ENCODE measurements at regions not wholly inside any gene's neighbourhood (a gene's known extent, or its start where the extent isn't known, plus 50 kb on each side); places are given as distances from the start of the nearest gene placed in this dataset.

DNA sequence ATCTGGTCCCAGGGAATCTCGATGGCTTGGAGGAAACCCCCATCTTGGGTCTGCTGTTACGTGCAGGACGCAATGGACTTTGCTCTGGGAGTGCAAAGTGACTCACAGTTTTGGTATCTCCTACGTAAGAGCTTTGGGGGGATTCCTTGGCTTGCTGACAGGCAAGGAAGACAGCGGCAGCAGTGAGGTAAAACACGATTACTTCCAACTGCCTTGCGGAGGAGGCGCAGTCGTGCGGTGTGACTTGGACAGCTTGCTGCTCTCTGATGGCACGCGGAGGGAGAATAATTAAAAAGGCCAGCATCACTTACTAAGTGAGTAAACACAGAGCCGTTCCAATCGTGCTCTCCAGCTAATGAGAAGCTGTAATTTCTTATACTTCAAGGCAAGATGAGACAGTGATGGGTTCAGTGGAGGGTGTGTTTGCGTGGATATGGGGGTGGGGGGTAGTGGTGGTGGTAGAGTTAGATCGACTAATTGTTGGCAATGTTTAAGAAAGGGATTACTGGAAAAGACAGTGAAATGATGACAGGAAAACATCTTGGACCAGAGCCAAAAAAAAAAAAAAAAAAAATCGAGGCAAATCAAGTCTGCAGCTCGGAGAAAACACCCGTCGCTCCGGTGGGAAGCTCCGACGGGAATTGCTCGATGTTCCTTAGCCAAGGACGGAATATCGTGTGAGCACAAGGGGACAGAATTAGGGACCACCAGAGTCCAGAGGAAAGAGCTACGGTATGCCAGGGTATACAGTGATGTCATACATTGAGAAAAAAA is 184.8 kb upstream of the ZFHX3 start:
- no peak for DNase-seq

DNA sequence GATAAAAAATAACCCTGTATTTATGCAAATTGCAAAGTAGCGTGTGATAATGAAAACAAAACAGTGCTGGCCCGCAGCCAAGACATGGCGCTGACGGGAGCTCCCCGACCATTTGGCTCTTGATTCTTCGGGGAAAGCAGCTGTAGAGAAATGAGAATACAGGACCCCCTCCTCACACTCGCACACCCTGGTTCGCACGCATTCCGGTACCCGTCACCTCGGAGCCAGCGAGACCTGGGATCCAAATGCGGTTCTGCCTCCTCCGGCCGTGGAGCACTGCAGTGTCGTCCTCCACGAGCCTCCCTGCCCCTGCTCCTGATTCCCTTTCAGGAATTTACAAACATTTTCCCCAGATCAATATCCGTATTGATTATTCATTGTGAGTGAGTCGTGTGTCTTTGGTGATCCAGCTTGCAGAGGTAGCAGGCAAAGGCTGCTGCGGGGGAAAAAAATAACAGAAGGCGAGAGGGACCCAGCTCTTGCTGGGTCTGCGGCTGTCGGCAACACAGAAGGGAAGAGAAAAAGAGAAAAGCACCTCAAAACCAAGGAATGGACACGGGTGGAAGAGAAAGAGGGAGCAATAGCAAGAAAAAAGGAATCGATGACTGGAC is 184.1 kb upstream of the ZFHX3 start:
- DNase-seq: no peak

DNA sequence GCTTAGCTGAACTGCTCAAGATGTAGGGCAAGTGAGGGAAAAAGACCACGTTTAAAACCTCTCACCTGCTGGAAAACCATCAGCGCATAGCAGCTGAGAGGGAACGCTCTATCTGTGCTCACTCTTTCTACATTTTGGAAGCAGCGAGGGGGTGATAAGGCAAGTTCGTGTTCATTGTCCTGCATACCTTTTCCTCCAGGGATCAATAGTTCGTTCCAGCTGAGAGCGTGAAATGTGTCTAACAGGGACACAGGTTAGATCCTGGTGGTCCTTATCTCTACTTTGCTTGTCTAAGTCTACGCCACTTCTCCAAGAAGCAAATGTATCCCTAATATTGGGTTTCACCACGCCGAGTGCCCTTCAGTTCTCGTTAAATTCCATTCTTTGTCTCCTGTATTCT is 183.5 kb upstream of the ZFHX3 start:
- no peak for DNase-seq

DNA sequence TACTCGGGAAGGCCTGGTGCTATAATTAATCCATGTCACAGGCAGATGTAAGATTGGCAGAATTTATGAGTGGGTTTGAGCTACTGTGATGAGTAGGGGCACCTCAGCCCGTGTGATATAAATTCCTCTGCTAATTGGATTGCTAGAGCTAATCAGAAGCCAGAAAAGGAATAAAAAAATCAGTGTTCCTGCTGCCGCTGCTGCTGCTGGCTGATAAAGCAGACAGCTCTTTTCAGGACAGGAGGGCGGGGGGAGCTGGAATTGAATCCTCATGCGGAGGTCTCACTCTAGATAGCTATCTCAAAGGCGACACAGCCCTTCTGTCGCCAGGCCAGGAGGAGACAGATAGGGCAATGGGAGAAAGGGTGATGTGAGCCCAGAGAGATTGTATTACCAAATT is 182.7 kb upstream of the ZFHX3 start:
- DNase-seq: no peak

DNA sequence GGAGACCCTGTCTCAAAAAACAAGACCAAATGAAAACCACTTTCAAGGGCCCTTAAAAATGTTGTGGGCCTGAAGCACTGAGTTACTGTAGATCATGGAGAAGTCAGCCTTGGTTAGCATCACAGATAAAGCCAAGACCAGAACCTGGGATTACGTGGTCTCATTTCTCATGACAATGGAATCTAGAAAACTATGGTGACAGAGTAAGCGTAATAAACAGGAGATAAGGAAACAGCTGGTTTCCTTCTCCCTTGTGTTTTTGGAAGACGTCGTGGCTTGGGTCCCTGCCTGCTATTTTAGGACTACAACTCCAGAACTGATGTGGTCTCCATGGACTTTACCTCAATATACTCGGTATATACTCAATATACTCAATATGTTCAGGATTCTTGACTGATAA is 180.7 kb upstream of the ZFHX3 start:
- DNase-seq: no peak

DNA sequence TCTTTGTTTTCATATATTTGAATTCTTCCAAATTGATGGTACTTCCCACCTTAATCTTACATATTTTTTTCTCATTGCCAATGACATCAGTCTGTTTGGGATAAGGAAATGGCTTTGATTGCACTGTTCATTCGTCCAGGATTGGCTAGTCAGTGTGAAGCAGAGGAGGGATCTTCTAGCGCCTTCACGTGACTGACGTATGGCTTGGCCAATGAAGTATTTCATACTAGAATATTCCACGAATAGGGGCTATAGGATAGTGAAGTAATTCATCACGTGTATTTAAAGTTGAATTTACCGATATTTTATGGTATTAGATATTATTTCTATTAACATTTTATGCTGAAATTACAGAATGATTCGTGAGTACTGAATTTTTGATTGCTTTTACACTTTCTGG is 178.7 kb upstream of the ZFHX3 start:
- DNase-seq: no peak

DNA sequence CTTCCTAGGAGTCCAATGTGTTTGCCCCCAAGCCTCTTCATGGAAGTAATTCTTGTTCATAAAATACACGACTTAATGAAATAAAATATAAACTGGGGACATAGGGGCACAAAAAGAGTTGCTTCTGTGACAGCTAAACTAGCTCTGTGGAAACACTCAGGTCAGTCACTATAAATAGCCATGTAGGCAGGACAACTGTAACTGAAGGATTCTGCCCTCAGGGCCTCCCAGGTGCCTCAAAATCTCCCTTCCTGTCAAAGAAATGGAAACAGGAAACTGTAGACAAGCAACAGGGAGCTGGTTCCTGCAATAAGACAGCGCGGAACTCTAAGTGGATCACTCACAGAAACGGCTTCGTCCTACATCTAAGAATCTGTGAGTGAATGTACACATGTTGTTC is 178.1 kb upstream of the ZFHX3 start:
- no peak for DNase-seq

DNA sequence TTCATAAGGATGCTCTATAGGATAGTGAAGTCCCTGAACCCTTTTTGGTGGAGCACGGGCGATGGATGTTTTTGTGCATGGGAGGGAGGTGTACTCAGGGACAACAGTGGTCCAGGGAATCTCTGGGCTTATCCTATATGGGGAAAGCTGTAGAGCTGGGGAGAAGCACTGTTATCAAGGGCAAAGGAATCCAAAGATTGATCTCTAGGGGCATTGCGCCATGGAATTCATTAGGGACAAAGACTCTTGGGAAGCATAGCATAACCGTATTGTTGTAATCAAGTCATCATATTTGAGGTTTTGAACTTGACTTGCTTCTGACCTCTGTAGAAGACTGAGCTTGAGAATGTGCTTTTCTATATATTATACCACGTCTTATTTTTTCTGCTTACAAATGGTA is 172.9 kb upstream of the ZFHX3 start:
- DNase-seq: no peak

DNA sequence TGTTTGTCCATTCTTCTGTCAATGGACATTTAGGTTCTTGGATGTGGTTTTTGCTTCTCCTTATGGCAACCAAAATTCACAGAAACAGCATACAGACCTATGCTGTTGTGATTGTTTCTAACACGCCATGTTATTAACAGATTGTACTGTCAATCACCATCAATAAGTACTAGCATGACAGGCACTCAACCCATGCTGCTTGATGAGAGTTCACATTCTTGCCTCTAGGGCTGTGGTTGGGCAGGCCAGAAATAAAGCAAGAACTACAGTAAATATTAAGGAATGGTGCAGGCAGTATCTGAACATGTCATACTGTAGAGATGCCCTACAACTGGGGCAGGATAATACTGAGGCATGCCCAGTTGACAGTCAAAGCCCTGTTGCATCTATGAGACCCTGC is 171.2 kb upstream of the ZFHX3 start:
- DNase-seq: no peak

DNA sequence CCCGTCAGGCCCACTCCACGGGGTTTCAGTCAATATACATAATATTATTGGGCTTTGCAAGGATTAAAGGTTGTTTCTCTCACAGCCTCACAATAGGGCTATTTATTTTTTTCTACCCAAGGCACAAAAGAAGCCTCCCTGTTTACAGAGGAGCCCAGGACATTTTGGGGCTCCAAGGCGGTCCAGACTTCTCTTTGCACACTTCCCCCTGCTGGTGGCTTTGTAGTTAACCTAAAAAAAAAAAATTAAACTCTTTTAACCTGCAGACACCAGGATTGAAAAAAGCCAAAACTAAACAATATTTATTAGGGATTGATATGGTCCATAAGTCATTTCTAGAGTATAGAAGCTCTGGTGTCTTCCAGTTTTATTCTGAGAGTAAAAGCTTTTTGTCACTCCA is 169.7 kb upstream of the ZFHX3 start:
- DNase-seq: no peak

DNA sequence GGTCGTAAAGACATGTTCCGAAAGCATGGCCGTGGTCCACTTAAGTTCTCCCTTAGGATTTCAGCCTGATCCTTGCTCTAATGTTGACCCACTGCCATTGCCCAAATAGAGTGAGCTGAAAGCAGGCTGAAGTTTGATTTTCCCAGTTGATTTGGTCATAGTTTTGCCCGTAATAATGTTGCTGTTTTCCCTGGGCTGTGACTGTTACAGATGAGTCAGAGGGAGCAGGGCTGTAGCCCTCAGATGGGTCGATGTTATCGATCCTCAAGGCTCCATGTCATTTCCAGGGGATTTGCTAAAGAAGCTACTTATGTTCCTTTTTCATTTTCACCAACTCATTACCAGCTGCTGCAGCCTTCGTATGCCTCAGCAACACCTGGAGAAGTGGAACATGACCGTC is 169.0 kb upstream of the ZFHX3 start:
- DNase-seq: no peak

DNA sequence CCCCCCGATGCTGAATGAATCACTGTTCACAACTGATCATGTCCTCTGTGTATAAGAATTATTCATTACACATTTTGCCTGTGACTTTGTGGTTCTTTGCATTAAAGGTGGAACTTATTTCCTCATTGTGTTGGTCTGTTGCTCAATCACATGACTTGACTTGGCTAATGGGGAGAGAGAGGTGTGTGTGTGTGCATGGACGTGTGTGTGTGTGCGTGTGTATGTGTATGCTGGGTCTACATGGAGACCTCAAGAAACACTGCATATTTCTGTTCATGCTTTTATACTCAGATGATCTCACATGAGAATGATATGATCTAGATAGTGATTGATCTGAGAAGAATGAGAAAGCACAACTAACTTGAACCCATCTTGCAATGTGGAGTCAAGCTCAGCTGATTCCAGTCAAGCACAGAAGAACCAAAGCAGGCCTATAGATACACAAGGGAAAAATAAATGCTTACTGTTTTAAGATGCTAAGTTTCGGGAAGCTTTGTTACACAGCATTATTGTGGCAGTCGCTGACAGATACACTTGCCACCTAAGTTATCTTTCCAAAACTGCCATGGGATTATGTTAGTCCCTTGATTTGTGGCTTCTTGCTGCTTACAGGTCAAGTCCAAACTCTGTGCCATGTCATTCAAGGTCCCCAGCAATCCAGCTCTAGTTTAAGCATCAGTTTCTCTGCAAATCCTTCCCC is 167.9 kb upstream of the ZFHX3 start:
- no peak for DNase-seq

DNA sequence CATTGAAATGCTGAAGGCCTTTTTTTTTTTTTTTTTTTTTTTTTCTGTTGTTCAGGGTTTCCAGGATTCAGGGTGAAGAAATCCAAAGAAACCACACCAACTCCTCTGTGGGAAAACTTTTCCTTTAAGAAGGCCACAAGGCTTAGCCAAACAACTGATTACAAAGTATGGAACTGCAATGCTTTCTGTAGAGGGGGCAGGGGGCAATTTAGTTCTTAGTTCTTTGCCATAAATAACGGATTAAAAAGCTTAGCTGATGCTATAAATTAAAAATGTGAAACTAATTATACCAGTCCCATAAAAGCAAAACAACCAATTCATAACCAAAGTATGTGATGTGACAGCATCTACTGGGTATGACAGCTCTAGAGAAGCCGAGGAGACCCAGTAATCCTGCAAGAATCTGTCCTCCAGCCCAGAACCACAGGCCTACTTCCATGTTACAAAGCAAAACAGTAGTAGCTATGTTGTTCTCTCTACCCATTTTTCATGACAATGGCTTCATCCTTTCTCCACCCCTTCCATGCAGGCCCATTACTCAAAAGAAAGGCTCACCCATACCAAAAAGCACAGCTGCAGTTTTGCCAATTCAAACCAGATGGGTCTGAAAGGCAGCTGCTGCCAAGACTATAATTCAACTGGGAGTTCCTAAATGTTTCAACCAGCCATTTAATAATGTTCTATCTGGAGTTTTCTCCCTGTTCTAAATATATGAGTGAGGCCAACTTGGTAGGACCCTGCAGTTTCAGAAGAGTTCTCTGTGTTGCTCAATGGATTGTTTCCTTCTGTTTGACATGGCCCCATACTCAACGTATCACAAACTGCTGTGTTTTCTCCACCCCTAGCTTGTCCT is 167.1 kb upstream of the ZFHX3 start:
- no peak for DNase-seq

DNA sequence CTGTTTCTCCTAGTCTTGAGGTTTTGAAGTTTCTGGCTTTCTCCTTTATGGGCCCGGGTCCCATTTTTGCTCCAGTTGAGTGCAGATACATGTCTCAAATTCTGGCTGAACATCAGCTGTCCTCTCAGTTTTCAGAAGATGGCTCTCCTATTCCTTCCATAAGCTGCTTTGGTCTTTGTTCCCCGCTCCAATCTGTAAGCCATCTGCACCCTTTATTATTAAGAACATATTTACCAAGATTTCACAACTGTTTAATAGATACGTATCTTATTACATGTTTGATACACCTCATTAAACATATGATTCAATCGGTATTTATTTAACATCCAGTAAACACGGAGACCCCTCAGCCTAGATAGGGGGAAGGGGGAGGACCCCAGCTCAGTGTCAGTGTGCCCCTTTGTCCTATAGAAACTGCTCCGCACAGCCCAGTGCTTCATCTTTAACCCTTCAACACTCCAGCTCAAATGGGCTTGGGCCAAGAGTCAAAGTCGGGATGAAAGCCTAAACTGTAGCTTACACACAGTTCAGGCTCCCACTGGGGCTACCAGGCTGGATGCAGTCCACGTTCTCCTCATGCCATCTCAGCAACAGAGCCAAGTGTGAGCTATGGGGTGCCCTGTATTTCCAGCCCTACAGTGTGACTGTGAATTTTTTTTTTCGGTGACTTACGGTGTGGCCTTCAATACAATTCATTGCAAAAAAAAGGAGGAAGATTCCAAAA is 166.0 kb upstream of the ZFHX3 start:
- DNase-seq: no peak

DNA sequence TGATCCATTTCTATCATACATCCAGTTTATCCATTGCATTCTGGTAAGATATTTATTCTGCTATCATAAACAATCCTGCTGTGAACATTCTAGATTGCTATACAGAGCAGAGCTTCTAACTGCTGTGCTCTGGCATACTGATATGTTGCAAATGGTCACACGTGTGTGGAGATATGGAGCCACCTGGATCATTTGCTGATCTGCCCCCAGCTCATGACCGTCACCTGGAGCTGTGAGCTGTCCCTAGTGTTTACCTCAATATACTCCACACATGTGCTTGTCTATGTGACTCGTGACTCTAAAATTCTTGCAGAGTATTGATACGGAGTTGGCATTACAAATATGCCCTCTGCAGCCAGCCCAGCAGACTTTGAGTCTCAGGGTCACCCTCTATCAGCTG is 164.5 kb upstream of the ZFHX3 start:
- no peak for DNase-seq

DNA sequence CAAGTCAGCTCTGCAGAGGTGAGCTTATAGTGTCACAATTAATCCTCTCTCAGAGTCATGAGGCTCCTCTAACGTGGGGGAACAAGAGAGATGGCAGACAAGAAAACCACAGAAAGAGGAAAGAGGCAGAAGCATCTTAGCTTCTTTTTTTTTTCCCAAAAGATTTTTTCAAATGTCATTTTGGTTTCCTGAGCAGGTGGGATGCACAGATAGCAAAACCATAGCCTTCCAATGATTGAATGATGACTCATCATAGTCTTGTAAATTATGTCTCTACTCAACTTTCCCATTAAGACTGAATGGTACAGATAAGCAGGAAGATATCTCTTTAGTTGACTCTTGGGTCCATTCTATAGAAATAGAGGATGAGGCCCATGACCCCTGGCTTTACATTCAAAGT is 162.8 kb upstream of the ZFHX3 start:
- DNase-seq: no peak

DNA sequence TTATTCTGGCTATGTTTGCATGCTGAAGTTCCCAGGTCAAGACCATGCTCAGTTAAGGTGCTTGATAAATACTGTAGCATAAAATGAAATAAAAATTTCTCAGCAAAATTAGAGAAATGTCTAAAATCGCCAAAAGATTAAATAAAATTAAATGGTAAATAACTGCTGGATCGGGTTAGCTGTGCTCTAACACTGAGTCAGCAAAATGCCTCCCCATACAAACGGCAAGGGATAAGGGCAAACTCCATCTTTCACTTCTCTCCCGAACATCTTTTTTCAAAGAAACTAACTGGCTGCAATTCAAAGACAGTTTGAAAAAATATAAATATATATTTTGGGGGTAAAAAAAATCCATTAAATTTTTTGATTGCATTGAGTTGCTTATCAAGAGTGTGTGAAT is 162.2 kb upstream of the ZFHX3 start:
- DNase-seq: no peak

DNA sequence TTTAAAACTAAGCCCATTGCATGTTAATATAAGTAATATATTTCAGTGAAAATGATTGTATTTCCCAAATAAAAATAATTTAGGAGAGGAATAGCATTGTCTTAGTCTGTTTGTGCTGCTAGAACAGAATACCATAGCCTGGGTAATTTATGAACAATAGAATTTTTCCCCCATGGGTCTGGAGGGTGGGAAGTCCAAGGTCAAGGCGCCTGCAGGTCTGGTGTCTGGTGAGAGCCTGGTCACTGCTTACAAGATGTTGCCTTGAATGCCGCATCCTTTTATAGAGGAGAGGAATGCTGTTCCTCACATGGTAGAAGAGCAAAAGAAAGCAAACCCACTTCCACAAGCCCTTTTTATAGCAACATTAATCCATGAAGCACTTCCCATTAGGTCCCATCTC is 161.3 kb upstream of the ZFHX3 start:
- DNase-seq: no peak

DNA sequence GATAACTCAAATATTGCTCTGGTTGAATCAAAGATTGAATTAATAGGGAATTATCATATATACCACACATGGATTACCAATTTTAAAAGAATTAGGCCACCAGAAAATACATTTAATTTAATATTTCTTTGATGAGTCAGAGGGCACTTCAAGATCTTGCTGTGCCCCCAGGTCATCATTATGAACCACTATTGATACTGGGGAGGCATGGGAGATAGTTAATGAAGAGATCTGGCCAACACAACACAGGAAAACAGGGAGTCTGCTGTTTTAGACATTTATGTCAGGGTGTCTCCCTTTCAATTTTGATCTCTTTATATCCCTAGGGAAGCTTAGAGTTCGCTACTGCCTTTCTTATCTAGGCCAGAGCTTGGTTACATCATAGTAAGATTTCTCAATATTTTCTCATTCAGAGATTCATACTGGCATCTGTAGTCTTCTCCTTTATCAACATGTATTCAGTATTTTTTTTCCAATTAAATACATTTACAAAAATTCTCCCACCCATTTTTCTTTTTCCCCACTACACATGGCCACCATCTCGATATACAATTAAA is 158.3 kb upstream of the ZFHX3 start:
- no peak for DNase-seq

DNA sequence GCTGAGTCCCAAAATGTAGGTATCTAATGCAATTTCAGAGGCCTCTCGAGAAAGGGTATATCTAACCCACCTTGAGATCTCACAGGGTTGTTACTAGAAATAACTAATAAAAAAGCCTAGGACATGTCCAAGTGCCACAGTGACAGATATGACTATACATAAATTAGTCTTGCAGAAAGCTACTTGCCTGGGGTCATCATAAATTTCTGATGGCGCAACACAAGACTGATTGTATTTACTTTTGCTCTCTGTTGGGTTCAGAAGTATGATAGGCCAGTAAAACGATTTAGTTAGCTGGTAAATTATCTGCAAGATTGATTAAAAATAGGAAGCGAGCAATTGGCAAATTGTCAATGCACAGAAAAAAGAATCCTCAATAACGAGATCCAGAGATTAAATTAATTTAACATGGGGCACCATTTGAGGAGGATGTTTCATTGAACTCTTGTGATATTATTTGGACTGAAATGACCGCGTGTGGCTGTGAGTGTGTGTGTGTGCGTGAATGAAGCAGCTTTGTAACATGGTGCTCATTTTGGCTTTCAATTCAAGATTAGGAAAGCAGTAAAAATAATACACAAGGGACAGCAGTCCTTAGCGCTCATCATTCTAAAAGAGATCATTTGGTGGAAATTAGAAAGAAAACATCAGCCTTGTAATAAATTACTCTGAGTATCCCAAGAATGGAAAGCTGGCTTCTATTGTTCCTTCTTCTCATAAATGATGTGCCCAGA is 157.4 kb upstream of the ZFHX3 start:
- DNase-seq: no peak

DNA sequence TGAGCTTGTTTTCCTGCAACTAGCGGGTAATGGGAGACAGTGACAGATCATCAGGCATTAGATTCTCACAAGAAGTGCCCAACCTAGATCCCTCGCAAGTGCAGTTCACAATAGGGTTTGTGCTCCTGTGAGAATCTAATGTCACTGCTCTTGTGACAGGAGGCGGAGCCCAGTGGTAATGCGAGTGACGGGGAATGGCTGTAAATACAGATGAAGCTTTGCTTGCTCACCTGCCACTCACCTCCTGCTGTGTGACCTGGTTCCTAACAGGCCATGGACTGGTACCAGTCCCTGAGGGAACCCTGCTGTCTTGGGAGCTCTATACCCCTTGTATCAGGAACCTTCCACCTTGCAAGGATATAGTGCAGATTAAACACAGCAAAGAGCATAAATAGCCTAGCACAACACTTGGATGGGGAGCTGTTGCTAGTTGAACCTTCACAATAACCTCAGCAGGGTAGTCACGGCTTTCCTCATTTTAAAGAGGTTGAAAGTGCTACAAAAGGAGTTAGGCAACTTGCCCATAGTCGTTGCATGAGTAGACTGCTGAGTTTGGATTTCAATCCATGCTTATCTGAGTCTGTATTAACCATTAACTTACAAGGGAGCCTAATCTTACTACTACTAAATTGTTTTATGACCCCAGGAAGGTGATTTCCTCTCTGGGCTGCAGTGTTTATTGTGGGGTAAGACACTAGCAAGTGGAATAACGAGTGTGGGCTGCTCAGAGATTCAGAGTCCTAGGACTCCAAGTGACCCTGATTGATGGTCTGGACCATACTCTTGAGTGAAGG is 156.6 kb upstream of the ZFHX3 start:
- DNase-seq: no peak
